ENCODE measurements at regions not wholly inside any gene's neighbourhood (a gene's known extent, or its start where the extent isn't known, plus 50 kb on each side); places are given as distances from the start of the nearest gene placed in this dataset.
A peak's percentile ranks its signal among the peaks of the same experiment; 100 is the strongest.
"Not testable (repeated sequence)": the region's sequence is repeated elsewhere in the genome, so short reads cannot be mapped to it uniquely, and the experiment has no call there.

DNA sequence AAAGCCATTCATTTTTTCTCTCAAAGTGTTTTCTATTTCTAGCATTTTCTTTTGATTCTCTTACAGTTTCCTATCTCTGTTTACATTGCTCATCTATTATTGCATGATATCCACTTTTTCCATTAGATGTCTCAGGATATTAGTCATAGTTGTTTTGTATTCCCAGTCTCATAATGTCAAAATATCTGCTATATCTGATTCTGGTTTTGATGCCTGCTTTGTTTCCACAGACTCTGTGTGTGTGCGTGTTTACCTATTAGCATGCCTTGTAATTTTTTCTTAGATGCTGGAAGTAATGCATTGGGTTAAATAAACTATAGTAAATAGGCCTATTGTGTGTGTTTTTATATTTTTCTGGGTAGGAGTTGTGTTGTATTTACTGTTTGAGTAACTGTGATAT, 1126.3 kb downstream of the SORCS1 start:
- no peak for DNase-seq

- DNase-seq, result no peak
Observed at GRCh38 chr10:106033065-106033464, 1131.4 kb downstream of the SORCS1 start.

- no peak for DNase-seq
Observed at GRCh38 chr10:106032450-106033002, 1132.0 kb downstream of the SORCS1 start.

DNA sequence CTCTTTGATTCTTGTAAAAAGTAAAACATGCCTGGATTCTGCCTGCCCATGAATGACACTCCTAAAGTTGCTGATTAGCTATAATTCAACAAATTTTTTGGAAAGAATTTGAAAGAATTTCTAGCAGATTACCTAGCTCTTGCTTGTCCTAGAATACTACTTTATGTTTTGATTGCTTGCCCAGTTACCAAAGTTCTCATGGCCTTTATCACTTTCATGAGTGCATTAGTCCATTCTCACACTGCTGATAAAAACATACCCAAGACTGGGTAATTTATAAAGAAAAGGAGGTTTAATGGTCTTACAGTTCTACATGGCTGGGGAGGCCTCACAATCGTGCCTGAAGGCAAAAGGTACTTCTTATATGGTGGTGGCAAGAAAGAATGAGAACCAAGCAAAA, 1137.3 kb downstream of the SORCS1 start:
- no peak for DNase-seq

DNA sequence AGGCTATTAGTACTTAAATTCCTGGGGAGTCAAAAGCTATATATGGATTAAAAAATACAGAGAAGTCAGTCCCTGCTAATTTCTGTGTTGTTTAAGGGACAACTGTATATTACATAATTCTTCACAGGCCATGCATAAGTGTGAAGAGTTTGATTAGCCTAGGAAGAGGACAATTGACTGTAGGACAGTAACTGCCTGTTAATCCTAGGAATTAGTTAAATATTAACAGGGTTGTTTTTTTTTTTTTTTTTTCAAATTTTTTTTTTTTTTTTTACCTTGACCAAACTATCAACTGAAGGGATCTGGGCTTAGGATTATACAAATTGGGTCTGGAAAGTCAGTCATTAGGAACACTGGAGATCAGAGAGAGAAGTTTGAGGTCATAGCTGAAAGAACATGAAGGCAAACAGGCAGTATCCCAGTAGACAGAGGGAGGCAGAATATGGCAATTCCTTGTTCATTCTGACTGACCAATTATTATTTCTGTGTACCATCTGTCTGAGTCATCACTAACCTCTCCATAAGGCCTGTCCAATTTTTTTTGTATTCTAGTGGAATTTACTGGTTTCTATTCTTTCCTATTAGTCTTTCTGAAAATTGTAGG, 1139.2 kb downstream of the SORCS1 start:
- no peak for DNase-seq

- DNase-seq, result no peak
Observed at GRCh38 chr10:106023329-106023728, 1141.2 kb downstream of the SORCS1 start.

DNA sequence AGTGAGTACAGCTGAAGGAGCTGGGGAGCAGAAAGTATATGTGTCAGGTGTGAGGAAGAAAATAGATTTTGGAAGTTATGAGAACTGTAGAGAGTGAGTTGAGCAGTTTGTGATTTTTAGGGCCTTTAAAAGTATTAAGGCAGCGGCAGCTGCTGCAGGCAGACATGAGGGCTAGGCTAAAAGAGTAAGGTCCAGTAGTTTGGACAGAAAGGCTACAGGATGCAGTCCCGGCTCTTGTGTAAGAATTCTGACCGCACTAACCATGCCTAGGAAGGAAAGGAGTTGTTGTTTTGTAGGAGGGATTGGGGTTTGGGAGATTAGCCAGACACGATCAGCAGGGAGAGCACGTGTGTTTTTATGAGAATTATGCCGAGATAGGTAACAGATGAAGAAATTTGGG, 1144.9 kb downstream of the SORCS1 start:
- not testable (repeated sequence) for DNase-seq

- DNase-seq, result not testable (repeated sequence)
Observed at GRCh38 chr10:106015369-106016199, 1148.9 kb downstream of the SORCS1 start.

- DNase-seq, result no peak
Observed at GRCh38 chr10:106011250-106011649, 1153.3 kb downstream of the SORCS1 start.

DNA sequence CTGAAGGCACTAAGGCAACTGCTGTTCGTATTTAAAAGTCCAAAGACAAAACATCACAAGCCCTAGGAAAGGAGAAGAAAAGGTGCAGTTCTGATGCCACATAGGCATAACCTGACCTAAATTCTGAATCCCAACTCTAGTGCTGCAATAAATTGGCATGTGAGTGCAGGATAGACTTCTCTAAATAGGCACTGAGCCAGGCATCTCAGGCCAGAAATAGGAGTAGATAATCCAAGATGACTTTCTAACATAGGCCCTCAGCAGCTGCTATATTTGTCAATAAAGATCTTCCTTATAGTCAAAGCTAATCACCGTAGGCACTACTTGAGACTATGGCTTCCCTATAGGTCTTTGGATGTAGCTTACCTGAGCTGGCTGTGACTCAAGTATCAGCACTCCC, 1163.8 kb downstream of the SORCS1 start:
- DNase-seq, result no peak

GRCh38 chr10:105993609-105994008, 1170.9 kb downstream of the SORCS1 start:
- no peak for DNase-seq

GRCh38 chr10:105992928-105993327, 1171.6 kb downstream of the SORCS1 start:
- DNase-seq, result no peak

GRCh38 chr10:105990529-105990928, 1174.0 kb downstream of the SORCS1 start:
- no peak for DNase-seq

DNA sequence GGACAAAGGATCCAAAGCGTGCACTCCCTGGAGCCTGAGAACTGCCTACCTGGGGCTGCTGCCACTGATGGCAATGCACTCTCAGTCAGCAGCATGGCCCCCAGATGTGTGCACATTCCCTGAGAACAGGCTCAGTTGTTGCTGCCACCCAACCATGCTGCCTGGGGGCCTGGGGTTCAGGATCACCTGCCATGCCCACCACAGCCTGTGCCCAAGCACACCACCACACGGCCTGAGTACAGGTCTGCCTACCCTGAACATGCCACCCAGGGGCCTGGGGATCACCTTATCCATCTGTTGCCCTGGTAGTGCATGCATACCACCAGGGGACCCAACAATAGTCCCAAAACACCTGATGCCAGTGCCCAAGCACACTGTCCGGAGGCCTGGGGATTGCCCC, 1174.5 kb downstream of the SORCS1 start:
- DNase-seq, result no peak

- DNase-seq, result no peak
Observed at GRCh38 chr10:105988848-105989247, 1175.7 kb downstream of the SORCS1 start.

DNA sequence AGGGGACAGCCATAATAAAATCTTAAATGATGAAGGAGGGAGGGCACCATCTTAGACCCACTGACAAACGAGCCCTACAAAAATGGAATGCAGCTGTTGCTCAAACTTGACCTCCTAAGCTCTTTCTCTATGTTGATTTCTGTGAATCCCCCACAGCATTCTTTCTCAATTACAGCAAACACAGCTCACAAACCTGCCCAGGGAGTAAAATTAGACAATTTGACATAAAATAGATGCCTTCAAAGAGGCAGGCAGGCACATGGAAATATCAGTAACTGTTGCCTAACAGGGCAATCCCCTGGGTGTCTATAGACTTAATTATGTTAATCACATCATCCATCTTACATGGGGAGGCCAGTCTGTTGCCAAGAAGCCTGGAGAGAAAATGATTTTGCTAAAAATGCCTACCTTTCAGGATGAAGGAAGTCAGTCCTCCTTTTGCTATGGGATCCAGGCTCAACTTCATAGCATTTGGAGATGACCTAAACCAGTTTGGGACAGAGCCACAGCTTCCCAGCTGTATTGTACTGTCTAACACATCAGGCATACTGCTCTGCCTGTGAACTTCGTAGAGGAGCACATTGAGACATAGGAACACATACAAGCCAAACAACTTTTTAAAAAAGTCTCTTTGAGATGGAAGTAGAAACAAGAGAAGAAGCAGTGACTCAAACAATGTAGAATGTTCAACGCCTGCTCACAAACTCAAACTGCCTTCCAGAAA, 1177.4 kb downstream of the SORCS1 start:
- no peak for DNase-seq

GRCh38 chr10:105986486-105986885, 1178.0 kb downstream of the SORCS1 start:
- DNase-seq, result no peak

DNA sequence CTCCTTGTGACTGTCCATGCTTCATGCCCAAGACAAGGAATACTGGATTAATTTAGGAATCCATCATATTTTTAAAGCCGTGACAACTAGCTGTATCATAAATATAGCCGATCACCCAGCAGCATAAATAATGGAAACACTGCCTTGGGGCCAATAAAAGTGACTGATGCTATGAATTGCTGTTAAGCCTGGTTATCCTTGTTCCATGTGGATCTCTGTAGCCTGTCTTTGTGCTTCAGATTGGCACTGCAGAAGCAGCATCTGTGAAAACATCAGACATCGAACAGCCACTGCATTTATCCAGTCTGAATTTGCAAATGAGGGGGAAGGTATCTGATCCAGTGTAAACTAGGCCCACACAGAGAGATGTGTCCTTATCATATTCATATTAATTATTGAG, 1181.8 kb downstream of the SORCS1 start:
- DNase-seq, result no peak

DNA sequence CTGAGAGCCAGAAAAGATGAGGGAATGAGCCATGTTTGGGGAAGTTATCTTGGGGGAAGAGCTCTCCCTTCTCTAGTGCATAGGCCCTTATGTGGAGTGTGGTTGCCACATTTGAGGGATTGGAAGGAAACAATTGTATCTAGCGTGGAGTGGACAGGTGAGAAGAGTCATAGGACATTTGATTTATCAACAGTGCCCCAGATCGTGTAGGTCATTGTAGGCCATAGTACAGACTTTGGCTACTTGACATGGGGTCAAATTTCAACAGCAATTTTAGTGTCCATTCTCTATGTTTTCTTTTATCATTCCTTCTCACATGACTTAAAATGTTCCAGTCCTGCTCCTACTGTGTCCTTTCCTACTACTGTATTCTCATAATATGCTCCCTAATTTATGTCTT, 1182.8 kb downstream of the SORCS1 start:
- DNase-seq, result no peak

DNA sequence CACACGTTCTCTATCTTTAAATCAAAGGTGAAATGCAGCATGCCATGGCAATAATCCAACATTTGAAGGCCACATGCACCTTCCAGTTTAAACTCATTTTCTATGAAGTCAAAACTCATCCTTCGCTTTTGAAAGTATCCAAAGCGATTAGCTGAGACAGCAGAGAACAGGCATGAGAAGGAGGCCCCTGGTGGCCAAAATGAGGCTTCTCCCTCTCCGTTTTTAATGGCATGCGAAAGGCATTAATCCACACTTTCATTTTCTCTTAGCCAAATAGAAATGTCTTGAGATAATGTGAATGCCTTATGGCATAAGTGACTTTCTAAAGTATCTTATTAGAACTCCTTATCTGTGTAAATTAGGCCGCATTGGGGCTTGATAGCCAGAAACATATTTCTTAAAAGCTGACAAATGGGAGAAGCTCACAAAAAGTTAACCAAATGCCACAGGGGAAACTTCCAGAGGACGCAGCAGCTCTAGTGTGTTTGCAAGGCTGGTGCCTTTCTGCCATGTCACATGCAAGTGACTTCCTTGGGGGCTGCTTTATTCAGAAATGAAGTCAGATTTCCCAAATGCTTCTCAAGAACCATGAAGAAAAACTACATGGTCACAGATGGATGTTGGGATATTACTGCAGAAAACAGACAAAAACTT, 1189.6 kb downstream of the SORCS1 start:
- DNase-seq, result peak; percentile 45

DNA sequence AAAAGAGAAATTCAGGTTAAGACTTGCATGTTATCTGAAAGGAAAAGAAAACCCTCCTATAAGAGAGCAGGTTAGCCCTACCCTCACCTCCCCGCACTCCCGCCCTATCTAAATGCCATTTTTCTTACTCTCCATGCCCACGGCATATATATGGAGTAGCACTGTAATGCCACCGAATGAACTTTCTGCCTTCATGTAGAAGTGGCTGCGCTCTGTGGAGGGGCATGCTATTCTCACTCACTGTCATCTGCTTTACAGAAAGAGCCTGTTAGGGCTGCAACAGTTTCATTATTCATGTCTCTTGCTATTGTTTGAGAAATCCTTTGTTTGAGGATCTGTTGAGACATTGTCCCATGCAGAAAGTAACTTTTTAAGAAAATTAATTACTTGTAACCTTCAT, 1190.6 kb downstream of the SORCS1 start:
- DNase-seq, result peak; percentile 60

- peak; percentile 54 for DNase-seq
Observed at GRCh38 chr10:105973360-105973759, 1191.1 kb downstream of the SORCS1 start.

GRCh38 chr10:105971460-105971859, 1193.0 kb downstream of the SORCS1 start:
- no peak for DNase-seq

Measured in DMS 273 treated with DMSO at 0.1 percent for 48 hours (cell line).